ENCODE measurements at regions not wholly inside any gene's neighbourhood (a gene's known extent, or its start where the extent isn't known, plus 50 kb on each side); places are given as distances from the start of the nearest gene placed in this dataset.

DNA sequence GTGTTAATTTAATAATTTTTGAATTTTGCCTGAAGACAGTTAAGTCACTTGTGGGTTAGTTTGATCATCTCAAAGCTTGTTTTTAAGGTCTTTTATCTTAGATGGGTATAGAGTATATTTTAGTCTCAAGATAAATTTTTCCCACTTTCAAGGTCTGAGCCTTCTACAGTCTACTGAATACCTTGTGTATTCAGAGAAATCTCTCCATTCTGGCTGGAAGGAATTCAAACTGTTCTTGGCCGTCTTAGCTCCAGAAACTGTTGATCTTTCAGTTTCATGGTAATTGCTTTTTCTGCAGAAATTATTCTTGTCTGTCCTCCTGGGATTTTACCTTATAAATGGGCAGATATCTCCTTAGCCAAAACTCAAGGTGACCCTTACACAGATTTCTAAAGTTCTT, 97.9 kb downstream of the GC start:
- FAIRE-seq (no peak), DNase-seq (ENCODE audit: extremely low read depth in 1 of 4, low spot score in 3 of 4) (no peak), ATAC-seq (no peak)
- intact Hi-C loops (cut with micrococcal nuclease): no loop called here
- no peaks in the 10 kb centered on the region for H3K9me1 ChIP-seq (ENCODE audit: control insufficient read depth, insufficient read depth, low read length)
- in situ Hi-C loops (cut with MboI): no loop called here
- H3K79me2 ChIP-seq (ENCODE audit: control insufficient read depth, insufficient read depth, low read length): no peaks in the 10 kb centered on the region
- no peaks in the 10 kb centered on the region for H3K9me3 ChIP-seq (replicated peaks; ENCODE audit: control insufficient read depth, insufficient read depth, low read depth, low read length)
- no peak overlapping the region for H3K4me2 ChIP-seq (ENCODE audit: insufficient read depth, low read length)
- no peaks in the 10 kb centered on the region for H3K36me3 ChIP-seq (ENCODE audit: control insufficient read depth, insufficient read depth, low read length)
- H3K4me3 ChIP-seq: no peak overlapping the region
- TF ChIP-seq FOXA3 (CRISPR knock-in tag; conservative IDR thresholded peaks at IDR 0.05 in 1 of 2, IDR thresholded peaks at IDR 0.05 in 1 of 2): no peak
- 6% methylated on average over 1 of the region's 1 CpG for WGBS (ENCODE audit: insufficient coverage, low coverage, missing lambda C conversion rate)
- H3K27me3 ChIP-seq (ENCODE audit: control insufficient read depth in 2 of 2, insufficient read depth in 2 of 2, low read length in 2 of 2): no peaks in the 10 kb centered on the region
- BruUV-seq (replicated peaks): no TSS peak
- H4K20me1 ChIP-seq (replicated peaks; ENCODE audit: control insufficient read depth, insufficient read depth, low read length): no peaks in the 10 kb centered on the region
- no peaks in the 10 kb centered on the region for H3K4me1 ChIP-seq (replicated peaks in 1 of 2; ENCODE audit: control insufficient read depth in 2 of 2, insufficient read depth in 2 of 2, low read length in 2 of 2)
- H3K27ac ChIP-seq (ENCODE audit: extremely low read depth, low read depth, low read length): no peak overlapping the region
- CTCF ChIA-PET (ENCODE audit: low intra/inter-chr PET ratio): no interaction called here
- no peak overlapping the region for H3K9ac ChIP-seq (ENCODE audit: insufficient read depth in 1 of 2, low read depth in 2 of 2, low read length in 2 of 2)
- POLR2A ChIA-PET: interaction anchor here (0.7 kb wide), 1 partner anchor 13 kb away, joined by 3 read pairs; no protein-coding TSS in a partner anchor
- no peak overlapping the region for H2AFZ ChIP-seq (ENCODE audit: low read depth, low read length)

DNA sequence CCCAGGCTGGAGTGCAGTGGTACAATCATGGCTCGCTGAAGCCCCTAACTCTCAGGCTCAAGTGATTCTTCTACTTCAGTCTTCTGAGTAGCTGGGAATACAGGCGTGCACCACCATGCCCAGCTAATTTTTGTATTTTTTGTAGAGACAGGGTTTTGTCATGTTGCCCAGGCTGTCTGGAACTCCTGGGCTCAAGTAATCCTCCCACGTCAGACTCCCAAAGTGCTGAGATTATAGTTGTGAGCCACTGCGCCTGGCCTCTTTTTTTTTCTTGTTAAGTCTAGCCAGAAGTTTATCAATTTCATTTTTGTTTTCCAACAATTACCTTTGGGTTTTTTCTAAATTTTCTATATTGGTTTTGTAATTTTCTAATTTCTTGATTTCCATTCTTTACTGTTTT, 100.6 kb downstream of the GC start:
- WGBS (ENCODE audit: insufficient coverage, low coverage, missing lambda C conversion rate): 0% methylated on average over 4 of the region's 4 CpGs
- Histone ChIP-seq H3K9me3 (replicated peaks; ENCODE audit: control insufficient read depth, insufficient read depth, low read depth, low read length) (no peaks in the 10 kb centered on the region), H3K79me2 (ENCODE audit: control insufficient read depth, insufficient read depth, low read length) (no peaks in the 10 kb centered on the region), H3K4me2 (ENCODE audit: insufficient read depth, low read length) (no peak overlapping the region), H2AFZ (ENCODE audit: low read depth, low read length) (no peak overlapping the region), H3K4me3 (no peak overlapping the region), H3K27me3 (ENCODE audit: control insufficient read depth in 2 of 2, insufficient read depth in 2 of 2, low read length in 2 of 2) (no peaks in the 10 kb centered on the region), H3K27ac (ENCODE audit: extremely low read depth, low read depth, low read length) (no peak overlapping the region), H3K36me3 (ENCODE audit: control insufficient read depth, insufficient read depth, low read length) (no peaks in the 10 kb centered on the region), H3K9me1 (ENCODE audit: control insufficient read depth, insufficient read depth, low read length) (no peaks in the 10 kb centered on the region), H3K4me1 (replicated peaks in 1 of 2; ENCODE audit: control insufficient read depth in 2 of 2, insufficient read depth in 2 of 2, low read length in 2 of 2) (no peaks in the 10 kb centered on the region), H4K20me1 (replicated peaks; ENCODE audit: control insufficient read depth, insufficient read depth, low read length) (no peaks in the 10 kb centered on the region), H3K9ac (ENCODE audit: insufficient read depth in 1 of 2, low read depth in 2 of 2, low read length in 2 of 2) (no peak overlapping the region)
- FAIRE-seq (no peak), DNase-seq (ENCODE audit: extremely low read depth in 1 of 4, low spot score in 3 of 4) (no peak), ATAC-seq (no peak)
- ChIA-PET CTCF (ENCODE audit: low intra/inter-chr PET ratio) (no interaction called here), POLR2A (no interaction called here)
- in situ Hi-C loops (cut with MboI) (no loop called here), intact Hi-C loops (cut with micrococcal nuclease) (no loop called here)
- no TSS peak for BruUV-seq (replicated peaks)
- TF ChIP-seq, protein P1, sequence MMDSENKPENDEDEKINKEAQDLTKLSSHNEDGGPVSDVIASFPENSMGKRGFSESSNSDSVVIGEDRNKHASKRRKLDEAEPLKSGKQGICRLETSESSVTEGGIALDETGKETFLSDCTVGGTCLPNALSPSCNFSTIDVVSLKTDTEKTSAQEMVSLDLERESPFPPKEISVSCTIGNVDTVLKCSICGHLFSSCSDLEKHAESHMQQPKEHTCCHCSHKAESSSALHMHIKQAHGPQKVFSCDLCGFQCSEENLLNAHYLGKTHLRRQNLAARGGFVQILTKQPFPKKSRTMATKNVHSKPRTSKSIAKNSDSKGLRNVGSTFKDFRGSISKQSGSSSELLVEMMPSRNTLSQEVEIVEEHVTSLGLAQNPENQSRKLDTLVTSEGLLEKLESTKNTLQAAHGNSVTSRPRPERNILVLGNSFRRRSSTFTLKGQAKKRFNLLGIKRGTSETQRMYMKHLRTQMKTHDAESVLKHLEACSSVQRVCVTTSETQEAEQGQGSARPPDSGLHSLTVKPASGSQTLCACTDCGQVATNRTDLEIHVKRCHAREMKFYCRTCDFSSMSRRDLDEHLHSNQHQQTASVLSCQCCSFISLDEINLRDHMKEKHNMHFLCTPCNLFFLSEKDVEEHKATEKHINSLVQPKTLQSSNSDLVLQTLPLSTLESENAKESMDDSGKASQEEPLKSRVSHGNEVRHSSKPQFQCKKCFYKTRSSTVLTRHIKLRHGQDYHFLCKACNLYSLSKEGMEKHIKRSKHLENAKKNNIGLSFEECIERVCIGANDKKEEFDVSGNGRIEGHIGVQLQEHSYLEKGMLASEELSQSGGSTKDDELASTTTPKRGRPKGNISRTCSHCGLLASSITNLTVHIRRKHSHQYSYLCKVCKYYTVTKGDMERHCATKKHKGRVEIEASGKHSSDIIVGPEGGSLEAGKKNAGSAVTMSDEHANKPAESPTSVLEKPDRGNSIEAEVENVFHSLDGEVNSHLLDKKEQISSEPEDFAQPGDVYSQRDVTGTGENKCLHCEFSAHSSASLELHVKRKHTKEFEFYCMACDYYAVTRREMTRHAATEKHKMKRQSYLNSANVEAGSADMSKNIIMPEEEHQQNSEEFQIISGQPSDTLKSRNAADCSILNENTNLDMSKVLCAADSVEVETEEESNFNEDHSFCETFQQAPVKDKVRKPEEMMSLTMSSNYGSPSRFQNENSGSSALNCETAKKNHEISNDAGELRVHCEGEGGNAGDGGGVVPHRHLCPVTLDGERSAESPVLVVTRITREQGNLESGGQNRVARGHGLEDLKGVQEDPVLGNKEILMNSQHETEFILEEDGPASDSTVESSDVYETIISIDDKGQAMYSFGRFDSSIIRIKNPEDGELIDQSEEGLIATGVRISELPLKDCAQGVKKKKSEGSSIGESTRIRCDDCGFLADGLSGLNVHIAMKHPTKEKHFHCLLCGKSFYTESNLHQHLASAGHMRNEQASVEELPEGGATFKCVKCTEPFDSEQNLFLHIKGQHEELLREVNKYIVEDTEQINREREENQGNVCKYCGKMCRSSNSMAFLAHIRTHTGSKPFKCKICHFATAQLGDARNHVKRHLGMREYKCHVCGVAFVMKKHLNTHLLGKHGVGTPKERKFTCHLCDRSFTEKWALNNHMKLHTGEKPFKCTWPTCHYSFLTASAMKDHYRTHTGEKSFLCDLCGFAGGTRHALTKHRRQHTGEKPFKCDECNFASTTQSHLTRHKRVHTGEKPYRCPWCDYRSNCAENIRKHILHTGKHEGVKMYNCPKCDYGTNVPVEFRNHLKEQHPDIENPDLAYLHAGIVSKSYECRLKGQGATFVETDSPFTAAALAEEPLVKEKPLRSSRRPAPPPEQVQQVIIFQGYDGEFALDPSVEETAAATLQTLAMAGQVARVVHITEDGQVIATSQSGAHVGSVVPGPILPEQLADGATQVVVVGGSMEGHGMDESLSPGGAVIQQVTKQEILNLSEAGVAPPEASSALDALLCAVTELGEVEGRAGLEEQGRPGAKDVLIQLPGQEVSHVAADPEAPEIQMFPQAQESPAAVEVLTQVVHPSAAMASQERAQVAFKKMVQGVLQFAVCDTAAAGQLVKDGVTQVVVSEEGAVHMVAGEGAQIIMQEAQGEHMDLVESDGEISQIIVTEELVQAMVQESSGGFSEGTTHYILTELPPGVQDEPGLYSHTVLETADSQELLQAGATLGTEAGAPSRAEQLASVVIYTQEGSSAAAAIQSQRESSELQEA (IDR thresholded peaks at IDR 0.05; ENCODE audit: low read depth): no peak
- TF ChIP-seq ZBTB1 (CRISPR knock-in tag; IDR thresholded peaks at IDR 0.05; ENCODE audit: borderline replicate concordance, low read depth): no peak
- TF ChIP-seq ZNF384 (IDR thresholded peaks at IDR 0.05; ENCODE audit: low read depth, low read length): no peak
